B cell (primary cell): ENCODE measurements at regions not wholly inside any gene's neighbourhood (a gene's known extent, or its start where the extent isn't known, plus 50 kb on each side); places are given as distances from the start of the nearest gene placed in this dataset.

Experiments
- CTCF ChIP-seq: fragments of 200-600 bp; IDR thresholded peaks from one replicate; pipeline ENCODE4 v1.8.0; 2022; ENCODE audit warnings: antibody characterized with exemption, mild to moderate bottlenecking
- EZH2 ChIP-seq: IDR thresholded peaks from 2 replicates; pipeline ENCODE4 v1.6.1; 2012; ENCODE audit warnings: borderline replicate concordance, low read depth, mild to moderate bottlenecking, moderate library complexity, low read length; ENCODE audit not compliant: insufficient read depth, poor library complexity, severe bottlenecking

- TF ChIP-seq CTCF, result no peak
- no peak for TF ChIP-seq EZH2
Observed at GRCh38 chr7:84538268-84538667, 343.7 kb upstream of the SEMA3A start.
